HG02970 (cell line): ENCODE measurements at regions not wholly inside any gene's neighbourhood (a gene's known extent, or its start where the extent isn't known, plus 50 kb on each side); places are given as distances from the start of the nearest gene placed in this dataset.
"Not testable (repeated sequence)": the region's sequence is repeated elsewhere in the genome, so short reads cannot be mapped to it uniquely, and the experiment has no call there.

Source experiments
- ATAC-seq: cut with Tn5 transposase; IDR thresholded peaks from one replicate; pipeline ENCODE4 v1.9.1; 2021; ENCODE audit warnings: mild to moderate bottlenecking, moderate library complexity, moderate number of reproducible peaks; ENCODE audit not compliant: unreplicated experiment, low FRiP score

GRCh38 chr5:122515210-122515609 lies 203.2 kb downstream of the SNCAIP start:
- not testable (repeated sequence) for ATAC-seq

DNA sequence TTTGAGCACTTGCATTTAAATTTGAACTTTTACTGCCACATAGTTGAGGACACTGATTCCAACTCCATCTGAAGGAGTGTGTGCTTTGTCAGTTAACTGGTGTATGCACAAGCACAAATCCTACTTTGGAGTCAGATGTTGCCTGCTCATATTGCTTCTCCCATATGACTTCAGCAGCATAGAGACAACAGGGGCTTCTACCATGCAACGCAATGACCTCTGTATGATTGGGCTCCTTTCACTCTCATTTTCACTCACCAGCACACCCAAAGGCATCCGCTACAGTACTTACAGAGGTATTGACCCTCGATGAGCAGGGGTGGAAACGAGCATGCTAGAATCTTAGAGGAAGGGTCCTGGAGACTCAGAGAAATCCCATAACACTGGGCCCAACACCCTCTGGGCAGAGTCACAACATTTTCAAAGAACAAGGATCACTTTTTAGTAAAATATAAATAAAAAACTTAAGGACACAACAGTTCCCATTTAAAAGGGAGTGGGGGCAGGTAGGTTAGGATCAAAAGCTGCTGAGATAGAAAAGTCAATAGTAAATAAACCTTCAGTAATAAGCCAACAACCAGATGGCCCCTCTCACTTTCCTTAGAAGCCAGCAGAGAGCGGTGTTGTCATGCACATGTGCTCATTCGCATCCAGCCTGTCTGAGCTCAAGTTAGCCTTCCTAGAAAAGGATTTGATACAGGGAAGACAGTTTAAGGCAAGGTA lies 203.8 kb downstream of the SNCAIP start:
- no peak for ATAC-seq

DNA sequence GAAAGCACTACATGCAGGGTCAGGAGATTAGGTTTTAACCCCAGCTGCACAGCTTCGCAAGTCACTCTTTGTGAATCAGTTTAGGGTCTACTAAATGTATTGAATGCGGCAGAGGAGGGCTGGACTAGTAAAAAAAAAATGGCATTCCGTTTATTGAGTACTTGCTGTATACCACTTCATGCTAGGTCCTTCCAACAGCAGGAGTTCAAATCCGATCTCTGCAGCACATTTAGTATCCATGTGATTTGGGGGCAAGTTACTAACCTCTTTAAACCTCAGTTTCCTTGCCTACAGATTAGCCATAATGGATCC lies 204.4 kb downstream of the SNCAIP start:
- ATAC-seq = no peak

- ATAC-seq = no peak
Observed at GRCh38 chr5:122517091-122517490, 205.1 kb downstream of the SNCAIP start.

DNA sequence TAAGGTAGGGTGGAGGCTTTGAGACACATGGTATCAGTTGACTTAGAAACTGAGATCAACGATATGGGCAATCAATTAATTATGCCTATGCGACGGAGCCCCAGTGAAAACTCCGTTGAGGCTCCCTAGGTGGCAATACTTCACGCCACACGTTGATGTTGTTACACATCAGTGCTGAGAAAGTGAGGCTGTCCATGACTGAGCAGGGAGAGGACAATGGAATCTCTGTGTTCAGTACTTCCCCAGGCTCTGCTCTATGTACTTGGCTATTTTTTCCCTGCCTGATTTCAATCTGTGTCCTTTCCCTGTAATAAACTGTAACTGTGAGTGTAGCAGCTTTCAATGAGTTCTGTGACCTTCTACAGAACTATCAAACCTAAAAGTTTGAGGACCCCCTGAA lies 211.7 kb downstream of the SNCAIP start:
- ATAC-seq = no peak

DNA sequence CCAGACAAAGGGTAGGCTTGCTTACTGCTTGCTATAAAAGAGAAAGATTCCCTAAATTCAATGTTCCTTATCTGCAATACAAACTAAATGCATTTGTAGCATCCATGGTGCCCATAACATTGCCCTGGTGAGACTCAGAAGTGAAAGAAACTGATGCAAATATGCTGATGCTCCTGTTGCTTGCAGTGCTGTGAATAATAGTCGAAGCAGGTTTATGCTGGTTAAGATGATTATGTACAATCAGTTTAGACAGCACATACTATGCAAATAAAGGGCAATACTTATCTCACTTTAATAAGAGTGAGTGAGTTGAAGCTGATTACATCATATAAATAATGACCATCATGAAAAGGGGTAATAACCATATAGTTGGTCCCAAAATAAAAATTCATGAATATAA lies 215.5 kb downstream of the SNCAIP start:
- no peak for ATAC-seq

DNA sequence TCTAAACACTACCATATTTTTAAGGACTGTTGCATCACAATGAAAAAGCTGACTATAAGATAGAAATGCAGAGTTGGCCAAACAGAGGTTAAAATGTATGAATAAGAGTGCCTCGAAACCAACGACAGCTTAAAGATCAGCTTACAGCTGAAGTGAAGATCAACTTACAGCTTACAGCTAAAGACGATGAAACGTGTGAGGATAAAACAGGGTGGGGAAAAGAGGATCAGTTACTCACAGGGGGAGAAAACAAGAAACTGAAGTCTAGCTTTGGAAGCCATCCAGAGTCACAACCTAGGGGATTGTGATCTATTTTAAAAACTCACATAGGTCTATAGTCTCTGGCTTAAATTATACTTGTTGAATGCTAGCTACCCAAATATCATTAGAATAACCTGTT lies 220.0 kb downstream of the SNCAIP start:
- no peak for ATAC-seq

DNA sequence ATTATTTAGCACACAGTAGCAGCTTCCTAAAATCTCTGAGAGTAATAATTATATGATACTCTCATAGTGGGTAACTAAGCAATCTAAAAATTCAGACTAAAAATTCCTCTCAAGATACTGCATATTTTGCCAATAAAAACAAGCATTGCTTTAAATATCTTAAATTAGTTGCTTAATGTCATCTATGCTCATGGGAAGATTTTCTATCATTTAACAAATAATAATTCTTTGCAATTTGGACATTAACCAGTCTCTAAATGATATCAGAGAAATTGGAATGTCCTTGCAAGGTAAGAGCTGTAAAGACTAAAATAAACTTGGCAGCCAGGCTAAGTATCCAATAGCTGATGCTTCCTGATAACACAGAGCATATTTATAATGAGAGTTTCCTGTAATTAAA lies 221.8 kb downstream of the SNCAIP start:
- ATAC-seq = no peak

DNA sequence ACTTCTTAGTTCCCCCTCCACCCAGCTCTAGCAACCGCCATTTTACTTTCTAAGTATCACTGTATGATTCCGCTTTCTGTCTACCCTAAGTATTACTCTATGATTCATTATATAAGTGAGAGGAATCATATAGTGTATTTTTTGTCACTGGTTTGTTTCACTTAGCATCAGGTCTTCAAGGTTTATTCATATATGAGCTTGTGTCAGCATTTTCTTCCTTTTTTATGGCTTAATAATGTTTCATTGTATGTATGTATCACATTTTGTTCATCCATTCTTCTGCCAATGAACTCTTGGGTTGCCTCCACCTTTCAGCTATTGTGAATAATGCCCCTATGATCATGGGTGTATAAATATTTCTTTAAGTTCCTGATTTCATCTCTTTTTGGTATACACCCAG lies 222.8 kb downstream of the SNCAIP start:
- ATAC-seq = no peak

DNA sequence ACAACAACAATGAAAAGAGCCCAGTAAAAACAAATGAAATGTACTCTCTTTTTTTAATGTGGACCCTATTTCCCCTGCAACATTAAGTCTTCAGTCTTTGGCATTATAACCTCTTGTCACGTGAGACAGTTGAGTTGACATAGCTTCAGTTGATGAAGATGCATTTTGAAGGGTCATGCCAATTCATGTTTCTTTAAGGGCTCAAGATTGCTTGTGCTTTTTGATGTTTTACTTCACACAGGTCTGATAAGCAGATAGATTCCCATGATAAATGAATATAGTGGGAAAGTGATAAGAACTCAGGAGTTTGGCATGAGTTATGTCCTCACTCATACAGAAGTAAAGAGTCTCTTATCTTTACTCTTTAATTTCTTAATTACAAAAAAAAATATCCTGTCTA lies 229.4 kb downstream of the SNCAIP start:
- ATAC-seq = no peak

GRCh38 chr5:122545986-122546385 lies 228.9 kb upstream of the SNX2 start:
- ATAC-seq = no peak

- no peak for ATAC-seq
Observed at GRCh38 chr5:122547219-122547618, 227.7 kb upstream of the SNX2 start.

DNA sequence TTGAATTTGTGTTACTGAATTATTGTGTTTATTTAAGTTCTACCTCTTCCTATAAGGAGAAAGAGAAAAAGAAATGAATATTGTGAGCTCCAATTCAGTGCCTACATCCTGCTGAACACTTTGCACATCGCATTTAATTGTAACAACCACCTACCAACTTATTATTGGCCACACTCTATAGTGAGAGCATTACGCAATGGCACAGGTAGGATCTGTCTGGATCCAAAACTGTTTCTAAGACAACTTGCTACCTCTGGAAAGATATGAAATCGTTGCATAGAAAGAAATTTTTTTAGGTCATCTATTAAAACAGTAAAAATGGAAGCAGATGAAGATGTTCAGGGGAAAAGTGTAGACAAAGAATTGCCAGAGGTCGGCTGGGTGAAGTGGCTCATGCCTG lies 227.2 kb upstream of the SNX2 start:
- no peak for ATAC-seq

DNA sequence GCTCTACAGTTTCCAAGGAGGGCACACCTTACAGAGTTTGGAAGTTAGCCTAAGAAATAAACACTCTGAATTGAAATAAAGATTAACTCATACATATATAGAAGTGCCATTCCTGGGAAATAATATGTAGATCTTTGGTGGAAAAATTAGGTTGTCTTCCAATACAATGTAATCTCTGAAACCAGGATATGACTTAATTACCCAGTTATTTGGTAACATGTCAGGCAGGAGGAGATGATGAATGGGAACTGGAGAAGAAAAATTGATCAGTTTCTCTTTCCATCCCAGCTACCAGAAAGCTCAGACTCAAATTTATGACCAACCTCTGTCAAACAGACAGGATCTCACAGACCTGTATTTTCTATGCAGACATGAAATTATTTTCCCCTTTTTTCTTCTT lies 215.2 kb upstream of the SNX2 start:
- ATAC-seq = no peak

GRCh38 chr5:122561209-122561608 lies 213.7 kb upstream of the SNX2 start:
- no peak for ATAC-seq

DNA sequence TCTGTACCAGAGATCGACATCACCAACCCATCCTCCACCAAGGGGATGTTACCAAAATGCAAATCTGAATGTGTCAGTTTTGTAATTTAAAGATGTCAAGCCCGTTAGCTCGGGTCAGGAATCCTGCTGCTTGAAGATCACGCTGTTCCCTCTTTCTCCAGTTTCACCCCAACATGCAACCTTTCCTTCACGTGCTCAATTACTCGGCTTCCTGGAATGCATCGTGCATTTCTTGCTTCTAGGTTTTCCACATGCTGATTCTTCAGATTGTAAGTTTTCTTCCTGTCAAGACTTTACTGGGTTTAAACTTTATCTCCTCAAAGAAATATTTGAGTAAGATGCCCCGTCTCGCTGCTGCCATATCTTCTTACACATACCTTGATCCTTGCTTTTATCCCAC lies 209.5 kb upstream of the SNX2 start:
- no peak for ATAC-seq

- ATAC-seq = no peak
Observed at GRCh38 chr5:122576256-122577016, 198.4 kb upstream of the SNX2 start.

DNA sequence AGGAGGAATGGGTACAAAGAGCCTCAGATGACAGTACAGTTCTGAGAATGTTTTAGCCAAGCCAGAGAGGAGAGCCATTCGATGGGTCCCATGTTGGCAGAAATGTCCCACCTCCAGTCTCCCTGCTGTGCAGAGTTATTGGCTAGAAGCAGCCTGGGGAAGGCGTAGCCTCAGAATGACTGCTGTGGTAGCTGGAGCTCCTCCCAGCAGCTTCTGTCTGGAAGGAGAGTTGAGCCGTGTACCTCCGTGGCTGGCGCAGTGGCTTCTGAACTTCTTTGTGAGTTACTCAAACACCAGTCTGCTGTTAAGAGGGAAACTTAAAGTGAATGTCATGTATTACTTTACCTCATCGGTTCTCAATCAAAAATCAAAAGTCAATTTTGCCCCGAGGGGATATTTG lies 193.3 kb upstream of the SNX2 start:
- no peak for ATAC-seq

DNA sequence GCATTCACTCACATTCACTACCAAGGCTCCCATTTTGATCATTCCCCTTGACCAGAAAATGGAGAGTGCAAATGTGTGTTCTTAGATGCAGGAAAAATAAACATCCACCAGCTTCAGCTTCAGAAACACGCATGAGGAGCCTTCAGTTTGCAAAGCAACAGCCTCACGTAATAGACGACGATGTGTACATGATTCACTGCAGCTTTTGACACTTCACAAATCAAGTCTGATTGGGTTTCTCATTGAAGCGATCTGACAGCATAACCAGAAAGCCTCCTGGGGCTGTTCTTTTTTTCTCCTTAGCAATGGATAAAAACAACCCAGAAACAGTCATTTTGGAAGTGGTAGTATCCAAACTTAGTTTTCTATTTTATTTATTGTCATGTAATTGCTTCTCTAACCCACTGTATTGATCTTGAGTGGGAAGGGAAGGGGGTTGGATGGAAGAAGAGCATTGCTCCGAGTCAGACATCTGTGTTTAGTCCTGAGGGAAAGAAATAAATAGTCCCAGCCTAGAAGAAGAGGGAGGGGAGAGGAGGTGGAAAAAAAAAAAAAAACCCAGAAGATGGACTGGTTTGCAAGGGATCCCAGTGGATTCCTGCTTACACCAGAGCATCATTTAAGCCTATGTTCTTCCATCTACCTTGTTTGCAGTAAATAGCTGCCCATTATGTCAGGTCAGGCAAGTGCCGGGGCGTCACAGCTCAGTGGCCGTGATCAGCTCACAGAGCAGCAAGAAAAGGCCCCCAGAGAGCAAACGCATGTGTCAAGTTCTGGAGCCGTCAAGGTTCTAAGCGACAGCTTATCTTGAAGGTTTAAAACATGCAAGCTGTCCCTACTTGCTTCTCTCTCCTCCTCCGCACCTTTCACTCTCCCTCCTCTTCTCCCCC lies 190.2 kb upstream of the SNX2 start:
- ATAC-seq = no peak

GRCh38 chr5:122585371-122585770 lies 189.5 kb upstream of the SNX2 start:
- no peak for ATAC-seq

DNA sequence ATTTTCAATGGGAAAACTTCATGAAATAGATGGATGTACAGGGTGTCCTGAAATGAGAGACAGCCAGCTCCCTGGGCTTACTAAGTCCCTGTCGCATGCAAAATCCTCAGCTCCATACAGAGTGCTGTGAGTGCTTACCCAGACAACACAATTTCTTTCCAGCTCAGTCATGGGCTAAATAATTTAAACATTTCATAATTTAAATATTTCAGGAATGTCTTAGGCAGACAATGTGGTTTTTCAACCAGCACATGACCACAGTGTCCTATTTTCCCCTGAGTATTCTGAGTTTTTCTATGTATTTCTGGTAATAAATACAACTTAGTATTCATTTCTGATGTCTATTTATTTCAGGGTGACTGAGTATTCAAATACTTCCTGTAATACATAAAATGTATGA lies 188.5 kb upstream of the SNX2 start:
- ATAC-seq = no peak
